Panc1 (cell line): ENCODE measurements at regions not wholly inside any gene's neighbourhood (a gene's known extent, or its start where the extent isn't known, plus 50 kb on each side); places are given as distances from the start of the nearest gene placed in this dataset.
"Not testable (repeated sequence)": the region's sequence is repeated elsewhere in the genome, so short reads cannot be mapped to it uniquely, and the experiment has no call there.

ENCODE experiments used
- ATAC-seq: fragments of 200-7000 bp; cut with Tn5 transposase; 2 replicates; pipeline ENCODE4 v1.9.1; 2020; ENCODE audit warnings: mild to moderate bottlenecking, moderate library complexity
- BruUV-seq: library from RNA; stranded (reverse); fragments of 400-500 nt; replicated peaks from 2 replicates; lab custom pipeline; 2021; lab: Mats Ljungman, UMichigan
- CTCF ChIA-PET: fragments of 300-600 bp; sonication (Branson Sonifier 250); formaldehyde crosslinking; loops from one replicate; lab custom pipeline; 2022; ENCODE audit warnings: antibody characterized with exemption; lab: Charles Lee
- POLR2A ChIA-PET: fragments of 300-600 bp; sonication (Branson Sonifier 250); formaldehyde crosslinking; loops from one replicate; lab custom pipeline; 2022; ENCODE audit warnings: antibody characterized with exemption; lab: Charles Lee
- DNase-seq: peaks from one replicate; pipeline ENCODE4 v3.0.0-alpha.2; 2010; ENCODE audit warnings: low read depth, low spot score
- H3K27ac ChIP-seq: 2 replicates; pipeline ENCODE4 v1.5.1; 2011; ENCODE audit warnings: mild to moderate bottlenecking, low read length, inconsistent platforms
- H3K27me3 ChIP-seq: fragments of 200-500 bp; sonication (Bioruptor generic); 2 replicates; pipeline ENCODE4 v1.6.0; 2014; ENCODE audit warnings: low read length, inconsistent platforms; ENCODE audit not compliant: control insufficient read depth, insufficient read depth
- H3K36me3 ChIP-seq: fragments of 200-500 bp; sonication (Bioruptor generic); 2 replicates; pipeline ENCODE4 v1.5.1; 2014; ENCODE audit warnings: inconsistent platforms, mild to moderate bottlenecking, low read length, moderate library complexity; ENCODE audit not compliant: control insufficient read depth, insufficient read depth
- H3K4me1 ChIP-seq: 2 replicates; pipeline ENCODE4 v1.5.1; 2011; ENCODE audit warnings: inconsistent platforms, mild to moderate bottlenecking, low read length, moderate library complexity; ENCODE audit not compliant: control insufficient read depth, insufficient read depth
- H3K4me3 ChIP-seq, 2 experiments: 2 replicates each; pipeline ENCODE4 v1.5.1; 2011 to 2012; ENCODE audit warnings: low read depth in 2 of 2, low read length in 2 of 2, mild to moderate bottlenecking in 2 of 2, inconsistent platforms in 1 of 2, moderate library complexity in 1 of 2
- H3K9me3 ChIP-seq: fragments of 200-500 bp; sonication (Bioruptor generic); 2 replicates; pipeline ENCODE4 v1.5.1; 2014; ENCODE audit warnings: low read depth, mild to moderate bottlenecking, inconsistent platforms, low read length, moderate library complexity; ENCODE audit not compliant: control insufficient read depth, insufficient read depth
- CTCF ChIP-seq: fragments of 450-650 bp; IDR thresholded peaks from 2 replicates; pipeline ENCODE4 v1.5.1; 2017; ENCODE audit warnings: mild to moderate bottlenecking
- POLR2AphosphoS5 ChIP-seq: IDR thresholded peaks from 2 replicates; pipeline ENCODE4 v1.6.1; 2012; ENCODE audit warnings: mild to moderate bottlenecking, low read depth, low read length, moderate library complexity
- REST ChIP-seq, 2 experiments: IDR thresholded peaks; 2 replicates each; pipeline ENCODE4 v1.6.1; 2011 to 2012; ENCODE audit warnings: low read depth in 2 of 2, control low read depth in 1 of 2, low read length in 1 of 2, mild to moderate bottlenecking in 1 of 2, moderate library complexity in 1 of 2; ENCODE audit not compliant: insufficient read depth in 1 of 2
- SIN3A ChIP-seq: IDR thresholded peaks from 2 replicates; pipeline ENCODE4 v1.6.1; 2012; ENCODE audit warnings: low read depth, mild to moderate bottlenecking, low read length, moderate library complexity, borderline replicate concordance; ENCODE audit not compliant: insufficient read depth
- TCF7L2 ChIP-seq: IDR thresholded peaks from 2 replicates; pipeline ENCODE4 v1.6.1; 2011; ENCODE audit warnings: mild to moderate bottlenecking, low read depth, low read length, inconsistent platforms
- in situ Hi-C: cut with HindIII; loops from 2 replicates; pipeline ENCODE4 v1.10.0; 2016; ENCODE audit warnings: low sequenced_read_pairs, low pct_unique_long_range_greater_than_20kb
- intact Hi-C: fragments of 100-400 bp; cut with micrococcal nuclease; formaldehyde crosslinking; loops from one replicate; pipeline ENCODE4 v1.10.0; 2022; ENCODE audit not compliant: unreplicated experiment

GRCh38 chr1:73197972-73198371, 915.6 kb upstream of the NEGR1 start:
- intact Hi-C loops = no loop called here
- POLR2A ChIA-PET = interaction anchor here (0.6 kb wide), 1 partner anchor 598 kb away, joined by 4 read pairs; no protein-coding TSS in a partner anchor
- no TSS peak for BruUV-seq
- Histone ChIP-seq H3K4me3 (no peak overlapping the region), H3K4me1 (no peaks in the 10 kb centered on the region), H3K9me3 (no peaks in the 10 kb centered on the region), H3K27me3 (no peaks in the 10 kb centered on the region), H3K27ac (no peak overlapping the region), H3K36me3 (no peaks in the 10 kb centered on the region; the same call in 1 of the 2 replicates)
- ATAC-seq (no peak), DNase-seq (no peak)
- CTCF ChIA-PET = no interaction called here
- TF ChIP-seq CTCF = no peak
- no peak for TF ChIP-seq TCF7L2
- TF ChIP-seq SIN3A = no peak
- no peak for TF ChIP-seq POLR2AphosphoS5
- no peak for TF ChIP-seq REST (IDR thresholded peaks at IDR 0.05; ENCODE audit: insufficient read depth in 1 of 2, low read depth in 2 of 2, low read length in 1 of 2)
- in situ Hi-C loops = no loop called here

- no TSS peak for BruUV-seq
- in situ Hi-C loops (no loop called here), intact Hi-C loops (no loop called here)
- no peaks in the 10 kb centered on the region; the same call in 1 of the 2 replicates for H3K36me3 ChIP-seq
- H3K27ac ChIP-seq = no peak overlapping the region
- H3K9me3 ChIP-seq = no peaks in the 10 kb centered on the region
- H3K4me3 ChIP-seq = no peak overlapping the region
- no peaks in the 10 kb centered on the region for H3K4me1 ChIP-seq
- ChIA-PET CTCF (no interaction called here), POLR2A (no interaction called here)
- no peak for ATAC-seq
- TF ChIP-seq CTCF (no peak), REST (IDR thresholded peaks at IDR 0.05; ENCODE audit: insufficient read depth in 1 of 2, low read depth in 2 of 2, low read length in 1 of 2) (no peak), TCF7L2 (no peak)
- DNase-seq = no peak
- H3K27me3 ChIP-seq = no peaks in the 10 kb centered on the region
Observed at GRCh38 chr1:73194965-73195364, 912.6 kb upstream of the NEGR1 start.

GRCh38 chr1:73183581-73183980, 901.2 kb upstream of the NEGR1 start:
- H3K36me3 ChIP-seq, ATAC-seq, intact Hi-C loops, CTCF ChIA-PET, H3K4me1 ChIP-seq, H3K27me3 ChIP-seq, BruUV-seq, in situ Hi-C loops, DNase-seq, H3K9me3 ChIP-seq, POLR2A ChIA-PET, H3K4me3 ChIP-seq, H3K27ac ChIP-seq: not testable (repeated sequence)
